B cell (primary cell): ENCODE measurements at regions not wholly inside any gene's neighbourhood (a gene's known extent, or its start where the extent isn't known, plus 50 kb on each side); places are given as distances from the start of the nearest gene placed in this dataset.

Source experiments
- CTCF ChIP-seq: fragments of 200-600 bp; IDR thresholded peaks from one replicate; pipeline ENCODE4 v1.8.0; 2022; ENCODE audit warnings: antibody characterized with exemption, mild to moderate bottlenecking
- EZH2 ChIP-seq: IDR thresholded peaks from 2 replicates; pipeline ENCODE4 v1.6.1; 2012; ENCODE audit warnings: borderline replicate concordance, low read depth, mild to moderate bottlenecking, moderate library complexity, low read length; ENCODE audit not compliant: insufficient read depth, poor library complexity, severe bottlenecking

- TF ChIP-seq CTCF, result no peak
- no peak for TF ChIP-seq EZH2
Measured at GRCh38 chr12:94769776-94770759, 119.7 kb upstream of the TMCC3 start.
